ENCODE measurements at regions not wholly inside any gene's neighbourhood (a gene's known extent, or its start where the extent isn't known, plus 50 kb on each side); places are given as distances from the start of the nearest gene placed in this dataset.

GRCh38 chr20:60659240-60659639 lies 592.8 kb upstream of the CDH4 start:
- TF ChIP-seq CTCF (conservative IDR thresholded peaks at IDR 0.05; ENCODE audit: low read length), result no peak
- no peak for TF ChIP-seq EZH2phosphoT487 (IDR thresholded peaks at IDR 0.05; ENCODE audit: borderline replicate concordance, low read depth, low read length)

Measured in OCI-LY7 (cell line).